22Rv1 (cell line): ENCODE measurements at regions not wholly inside any gene's neighbourhood (a gene's known extent, or its start where the extent isn't known, plus 50 kb on each side); places are given as distances from the start of the nearest gene placed in this dataset.
"Not testable (repeated sequence)": the region's sequence is repeated elsewhere in the genome, so short reads cannot be mapped to it uniquely, and the experiment has no call there.

Source experiments
- H3K27ac ChIP-seq: fragments of 450-650 bp; 2 replicates; pipeline ENCODE4 v1.5.1; 2017
- ZFX ChIP-seq: fragments of 450-650 bp; IDR thresholded peaks from 2 replicates; pipeline ENCODE4 v1.6.1; 2017; ENCODE audit warnings: antibody characterized with exemption, borderline replicate concordance
- TF ChIP-seq, protein P1 (sequence below): fragments of 450-650 bp; IDR thresholded peaks from 2 replicates; pipeline ENCODE4 v1.5.1; 2017; ENCODE audit warnings: mild to moderate bottlenecking

DNA sequence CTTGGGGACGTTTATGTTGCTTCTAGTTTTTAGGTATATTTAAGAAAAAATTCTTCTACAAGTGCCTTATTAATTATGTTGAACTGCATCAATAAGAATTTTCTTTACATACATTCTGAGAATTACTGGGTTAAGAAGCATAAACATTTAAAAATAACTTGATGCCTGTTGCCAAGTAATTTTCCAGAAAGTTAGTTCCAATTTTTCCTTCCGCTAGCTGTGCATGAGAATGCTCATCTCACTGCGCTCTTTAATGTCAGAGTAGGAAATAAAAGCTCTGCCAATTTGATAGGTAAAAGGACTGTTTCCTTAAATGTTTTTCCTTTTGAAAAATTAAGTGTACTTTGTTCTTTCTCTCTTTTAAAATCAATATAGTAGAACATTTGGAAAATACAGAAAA lies 113.1 kb upstream of the ZBED5 start:
- TF ChIP-seq ZFX: no peak
- TF ChIP-seq, protein P1, sequence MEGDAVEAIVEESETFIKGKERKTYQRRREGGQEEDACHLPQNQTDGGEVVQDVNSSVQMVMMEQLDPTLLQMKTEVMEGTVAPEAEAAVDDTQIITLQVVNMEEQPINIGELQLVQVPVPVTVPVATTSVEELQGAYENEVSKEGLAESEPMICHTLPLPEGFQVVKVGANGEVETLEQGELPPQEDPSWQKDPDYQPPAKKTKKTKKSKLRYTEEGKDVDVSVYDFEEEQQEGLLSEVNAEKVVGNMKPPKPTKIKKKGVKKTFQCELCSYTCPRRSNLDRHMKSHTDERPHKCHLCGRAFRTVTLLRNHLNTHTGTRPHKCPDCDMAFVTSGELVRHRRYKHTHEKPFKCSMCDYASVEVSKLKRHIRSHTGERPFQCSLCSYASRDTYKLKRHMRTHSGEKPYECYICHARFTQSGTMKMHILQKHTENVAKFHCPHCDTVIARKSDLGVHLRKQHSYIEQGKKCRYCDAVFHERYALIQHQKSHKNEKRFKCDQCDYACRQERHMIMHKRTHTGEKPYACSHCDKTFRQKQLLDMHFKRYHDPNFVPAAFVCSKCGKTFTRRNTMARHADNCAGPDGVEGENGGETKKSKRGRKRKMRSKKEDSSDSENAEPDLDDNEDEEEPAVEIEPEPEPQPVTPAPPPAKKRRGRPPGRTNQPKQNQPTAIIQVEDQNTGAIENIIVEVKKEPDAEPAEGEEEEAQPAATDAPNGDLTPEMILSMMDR: no peak
- no peak overlapping the region for H3K27ac ChIP-seq

DNA sequence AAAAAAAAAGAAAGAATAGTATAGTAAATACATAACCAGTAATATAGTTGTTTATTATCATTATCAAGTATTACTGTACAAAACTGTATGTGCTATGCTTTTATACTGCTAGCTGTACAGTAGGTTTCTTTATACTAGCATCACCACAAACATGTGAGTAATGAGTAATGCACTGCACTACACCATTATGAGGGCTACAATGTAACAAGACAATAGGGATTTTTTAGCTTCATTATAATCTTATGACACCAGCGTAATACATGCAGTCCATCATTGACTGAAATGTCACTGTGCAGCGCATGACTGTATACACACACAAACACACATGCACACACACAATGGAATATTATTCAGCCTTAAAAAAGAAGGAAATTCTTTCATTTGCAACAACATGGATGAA lies 111.5 kb upstream of the ZBED5 start:
- no peak for TF ChIP-seq ZFX
- TF ChIP-seq, protein P1: no peak
- H3K27ac ChIP-seq: no peak overlapping the region

DNA sequence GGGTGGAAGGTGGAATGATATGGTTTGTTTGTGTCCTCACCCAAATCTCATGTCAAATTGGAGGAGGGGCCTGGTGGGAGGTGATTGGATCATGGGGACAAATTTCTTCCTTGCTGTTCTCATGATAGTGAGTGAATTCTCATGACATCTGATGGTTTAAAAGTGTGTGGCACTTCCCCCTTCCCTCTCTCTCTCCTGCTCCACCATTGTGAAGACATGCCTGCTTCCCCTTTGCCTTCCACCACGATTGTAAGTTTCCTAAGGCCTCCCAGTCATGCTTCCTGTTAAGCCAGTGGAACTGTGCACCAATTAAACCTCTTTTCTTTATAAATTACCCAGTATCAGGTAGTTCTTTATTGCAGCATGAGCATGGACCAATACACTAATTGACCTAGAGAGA lies 99.0 kb upstream of the ZBED5 start:
- not testable (repeated sequence) for H3K27ac ChIP-seq

DNA sequence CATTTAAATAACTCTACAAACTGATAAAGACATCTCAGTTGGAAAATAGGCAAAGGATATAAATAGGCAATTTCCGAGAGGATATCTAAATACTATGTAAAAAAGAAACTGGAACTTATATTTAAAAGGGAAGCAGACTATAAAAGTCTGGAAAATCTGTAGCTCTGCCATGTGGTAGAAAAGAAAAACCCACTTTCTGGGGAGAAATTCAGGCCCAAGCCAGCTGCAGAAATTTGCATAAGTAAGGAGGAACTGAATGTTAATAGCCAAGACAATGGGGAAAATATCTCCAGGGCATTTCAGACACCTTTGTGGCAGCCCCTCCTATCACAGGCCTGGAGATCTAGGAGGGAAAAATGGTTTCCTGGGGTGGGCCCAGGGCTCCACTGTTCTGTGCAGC lies 97.8 kb upstream of the ZBED5 start:
- no peak overlapping the region for H3K27ac ChIP-seq
- no peak for TF ChIP-seq ZFX
- TF ChIP-seq, protein P1: no peak

- TF ChIP-seq, protein P1: no peak
- TF ChIP-seq ZFX: no peak
- H3K27ac ChIP-seq: no peak overlapping the region
Observed at GRCh38 chr11:10954184-10954583, 96.3 kb upstream of the ZBED5 start.

GRCh38 chr11:10952872-10953271 lies 95.0 kb upstream of the ZBED5 start:
- H3K27ac ChIP-seq: no peak overlapping the region
- no peak for TF ChIP-seq ZFX
- TF ChIP-seq, protein P1: no peak

GRCh38 chr11:10947935-10948334 lies 90.1 kb upstream of the ZBED5 start:
- H3K27ac ChIP-seq: not testable (repeated sequence)

GRCh38 chr11:10946072-10946471 lies 88.2 kb upstream of the ZBED5 start:
- TF ChIP-seq, protein P1: no peak
- no peak for TF ChIP-seq ZFX
- H3K27ac ChIP-seq: no peak overlapping the region
